GM10266 (cell line): ENCODE measurements at regions not wholly inside any gene's neighbourhood (a gene's known extent, or its start where the extent isn't known, plus 50 kb on each side); places are given as distances from the start of the nearest gene placed in this dataset.
"Not testable (repeated sequence)": the region's sequence is repeated elsewhere in the genome, so short reads cannot be mapped to it uniquely, and the experiment has no call there.

ENCODE experiments used
- DNase-seq: peaks from one replicate; pipeline ENCODE4 v3.0.0; 2012; ENCODE audit errors: extremely low spot score
- CTCF ChIP-seq: IDR thresholded peaks from 2 replicates; pipeline ENCODE4 v1.5.1; 2012; ENCODE audit warnings: mild to moderate bottlenecking, low read depth; ENCODE audit not compliant: control insufficient read depth, insufficient read depth; ENCODE audit errors: missing control alignments

- TF ChIP-seq CTCF: no peak
- no peak for DNase-seq
Observed at GRCh38 chr2:183465048-183465447, 340.8 kb downstream of the NUP35 start.

- DNase-seq: no peak
- TF ChIP-seq CTCF: no peak
Observed at GRCh38 chr2:183474912-183475695, 350.9 kb downstream of the NUP35 start.

GRCh38 chr2:183476490-183476889, 352.2 kb downstream of the NUP35 start:
- no peak for DNase-seq
- TF ChIP-seq CTCF: no peak

- DNase-seq: no peak
- TF ChIP-seq CTCF: no peak
Observed at GRCh38 chr2:183477296-183477695, 353.1 kb downstream of the NUP35 start.

- DNase-seq: not testable (repeated sequence)
Observed at GRCh38 chr2:183478941-183479595, 354.8 kb downstream of the NUP35 start.

GRCh38 chr2:183487326-183487725, 363.1 kb downstream of the NUP35 start:
- no peak for TF ChIP-seq CTCF
- no peak for DNase-seq

GRCh38 chr2:183488421-183488820, 364.2 kb downstream of the NUP35 start:
- TF ChIP-seq CTCF: no peak
- DNase-seq: no peak
